ENCODE measurements at regions not wholly inside any gene's neighbourhood (a gene's known extent, or its start where the extent isn't known, plus 50 kb on each side); places are given as distances from the start of the nearest gene placed in this dataset.

GRCh38 chr13:107736731-107737130, 478.6 kb downstream of the LIG4 start:
- DNase-seq: no peak

GRCh38 chr13:107736170-107736569, 479.2 kb downstream of the LIG4 start:
- DNase-seq: no peak

GRCh38 chr13:107734891-107735625, 480.3 kb downstream of the LIG4 start:
- no peak for DNase-seq

GRCh38 chr13:107733276-107733675, 482.1 kb downstream of the LIG4 start:
- no peak for DNase-seq

GRCh38 chr13:107730813-107731212, 484.5 kb downstream of the LIG4 start:
- DNase-seq: no peak

DNA sequence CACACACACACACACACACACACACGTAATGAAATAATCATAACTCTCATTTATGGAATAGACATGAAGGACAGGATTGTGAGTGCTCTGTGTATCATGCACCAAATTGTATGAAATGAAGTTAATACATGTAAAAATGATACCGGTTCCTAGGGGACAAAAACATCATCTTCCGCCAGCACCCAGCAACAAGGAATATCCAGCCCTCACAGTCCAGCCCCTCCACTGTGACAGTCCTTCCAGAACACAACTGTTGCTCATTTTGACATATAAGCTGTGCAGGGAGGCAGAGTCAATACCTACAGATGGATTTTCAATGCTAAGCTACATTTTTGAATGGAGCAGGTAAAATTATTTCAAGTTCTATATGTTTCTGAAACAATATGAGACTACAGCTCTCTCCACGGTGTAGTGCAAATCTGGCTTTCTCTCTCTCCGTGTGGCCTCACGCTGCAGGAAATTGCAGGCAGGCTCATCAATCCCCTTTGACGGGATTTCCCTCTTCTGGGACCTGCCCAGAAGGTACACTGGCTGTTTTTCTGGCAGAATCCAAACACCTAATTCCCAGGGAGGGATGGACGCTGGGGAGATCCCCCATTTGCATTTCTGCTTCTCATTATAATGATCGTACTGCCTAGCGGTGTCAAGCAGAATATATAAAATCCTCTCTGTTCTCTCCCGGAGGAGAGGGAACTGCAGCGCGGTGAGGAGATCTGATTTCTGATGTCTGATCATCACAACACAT, 494.0 kb downstream of the LIG4 start:
- no peak for DNase-seq

DNA sequence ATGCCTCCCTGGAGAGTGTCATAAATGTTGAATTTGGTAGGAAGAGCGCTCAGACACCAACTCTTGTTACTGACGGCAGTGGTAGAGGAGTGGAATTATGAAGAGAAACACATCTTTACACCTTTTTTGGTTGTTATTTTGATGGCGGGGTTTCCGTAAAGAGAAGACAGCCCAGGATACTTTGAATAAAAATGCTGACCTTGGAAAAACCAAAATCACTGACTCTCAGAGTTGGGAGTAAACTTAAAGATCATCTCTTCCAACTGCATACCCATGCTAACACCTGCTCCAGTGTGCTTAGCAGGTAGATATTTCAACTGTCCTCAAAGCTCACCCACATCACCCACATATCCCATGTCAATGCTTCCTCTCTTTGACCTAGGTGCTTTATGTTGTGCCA, 498.6 kb downstream of the LIG4 start:
- no peak for DNase-seq

GRCh38 chr13:107716241-107716640, 499.1 kb downstream of the LIG4 start:
- DNase-seq: no peak

DNA sequence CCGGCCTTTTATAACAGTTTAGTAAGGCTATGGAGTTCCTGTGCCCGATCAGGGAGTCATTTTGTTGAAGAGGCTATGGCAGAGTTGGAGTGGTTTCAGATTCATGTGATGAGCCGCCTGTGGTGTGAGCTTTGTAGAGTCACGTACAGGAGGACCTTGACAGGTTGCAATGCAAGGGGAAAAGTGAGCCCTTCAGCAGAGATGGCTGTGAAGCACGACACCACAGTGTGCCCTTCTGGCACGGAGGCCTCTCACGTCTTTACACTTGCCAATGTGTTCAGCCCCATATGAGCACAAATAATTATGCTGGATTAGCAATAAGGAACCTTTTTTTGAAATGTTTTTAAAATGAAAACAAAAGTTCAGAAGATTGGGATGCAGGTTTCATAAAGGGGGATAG, 499.8 kb downstream of the LIG4 start:
- DNase-seq: no peak

DNA sequence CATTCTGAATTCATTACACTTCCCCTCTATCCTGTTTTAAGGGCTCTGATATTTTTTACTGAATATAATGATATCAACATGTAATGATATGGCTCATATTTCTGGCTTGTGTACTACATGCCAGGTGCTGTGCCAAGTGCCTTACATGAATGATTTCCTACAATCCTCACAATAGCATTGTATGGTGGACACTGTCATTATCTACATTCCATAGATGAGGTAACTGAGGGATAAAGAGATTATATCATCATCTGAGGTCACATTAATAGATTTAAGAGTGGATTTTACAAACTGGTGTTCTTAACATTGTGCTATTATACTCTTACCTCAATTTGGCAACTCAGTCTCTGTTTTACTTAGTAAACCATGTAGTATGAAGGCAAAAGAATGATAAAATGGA, 502.0 kb downstream of the LIG4 start:
- no peak for DNase-seq

- DNase-seq: no peak
Measured at GRCh38 chr13:107712145-107712860, 503.0 kb downstream of the LIG4 start.

DNA sequence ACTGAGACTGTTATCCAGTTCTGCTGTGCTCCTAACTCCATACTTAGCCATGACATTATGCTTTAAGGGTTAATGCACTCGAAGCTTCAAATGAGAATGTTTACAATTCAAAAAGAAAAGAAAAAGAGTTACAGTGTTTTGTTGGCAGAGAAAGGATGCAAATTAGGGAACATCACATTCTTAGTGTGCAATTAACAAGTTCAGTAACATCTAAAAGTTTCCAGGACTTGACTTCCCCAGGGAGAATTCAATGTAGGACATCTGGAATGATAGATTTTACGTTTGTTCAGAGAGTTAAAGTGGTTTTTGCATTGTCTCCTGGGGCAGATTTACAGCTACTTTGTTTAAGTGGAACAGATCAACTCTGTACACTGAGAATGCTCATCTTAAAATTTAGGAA, 525.2 kb downstream of the LIG4 start:
- no peak for DNase-seq

- DNase-seq: no peak
Measured at GRCh38 chr13:107685876-107686275, 529.5 kb downstream of the LIG4 start.

DNA sequence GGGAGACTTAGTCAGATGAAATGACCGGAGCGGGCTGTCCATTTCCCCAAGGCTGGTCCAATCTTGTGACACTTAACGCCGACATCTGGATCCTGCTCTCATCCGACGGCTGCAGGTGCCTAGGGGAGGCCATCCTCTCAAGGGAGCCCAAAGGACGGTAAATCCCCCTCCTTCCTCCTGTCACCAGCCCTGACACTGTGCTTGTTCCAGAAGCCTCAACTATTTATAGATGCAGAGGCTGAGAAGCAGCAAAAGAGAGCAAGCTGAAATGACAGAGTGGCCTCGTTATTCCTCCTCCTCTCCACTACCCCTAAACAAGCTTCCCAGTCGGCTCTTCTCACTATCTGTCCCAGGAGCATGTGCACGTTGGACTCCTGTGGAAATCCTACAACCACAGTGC, 533.7 kb downstream of the LIG4 start:
- no peak for DNase-seq

- no peak for DNase-seq
Measured at GRCh38 chr13:107680115-107680514, 535.2 kb downstream of the LIG4 start.

GRCh38 chr13:107678075-107678689, 537.2 kb downstream of the LIG4 start:
- no peak for DNase-seq

DNA sequence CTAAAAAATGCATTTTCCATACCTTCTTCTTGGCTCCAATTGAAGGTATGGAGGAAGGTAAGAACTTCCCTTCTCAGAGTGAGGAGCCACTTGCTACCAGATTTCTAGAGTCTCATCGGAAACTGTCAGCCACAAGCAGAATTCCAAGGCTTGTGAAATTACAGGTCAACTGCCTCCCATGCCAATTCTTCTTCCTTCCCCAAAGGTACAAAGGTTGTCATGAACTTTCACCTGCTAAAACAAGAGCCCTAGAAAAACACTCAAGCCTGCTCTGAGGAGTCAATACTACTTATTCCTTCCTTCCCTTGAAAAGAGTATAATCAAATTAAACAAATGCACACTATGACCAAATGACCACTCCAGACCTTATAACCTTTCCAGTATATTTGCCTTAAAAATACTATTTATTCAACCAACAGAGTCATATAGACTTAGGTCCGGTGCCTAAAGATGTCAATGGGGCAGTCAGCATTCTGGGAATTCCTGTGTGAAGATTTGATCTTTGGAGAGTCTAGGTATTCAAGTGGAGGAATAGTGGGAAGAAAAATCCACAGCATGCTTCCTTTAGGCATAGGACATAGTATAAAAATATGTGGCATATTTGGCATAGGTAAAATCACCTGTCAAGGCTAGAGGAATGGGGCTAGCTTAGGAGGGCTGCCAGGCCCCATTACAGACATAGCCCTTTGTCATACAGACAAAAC, 539.3 kb downstream of the LIG4 start:
- no peak for DNase-seq

- no peak for DNase-seq
Measured at GRCh38 chr13:107669391-107669993, 545.8 kb downstream of the LIG4 start.

DNA sequence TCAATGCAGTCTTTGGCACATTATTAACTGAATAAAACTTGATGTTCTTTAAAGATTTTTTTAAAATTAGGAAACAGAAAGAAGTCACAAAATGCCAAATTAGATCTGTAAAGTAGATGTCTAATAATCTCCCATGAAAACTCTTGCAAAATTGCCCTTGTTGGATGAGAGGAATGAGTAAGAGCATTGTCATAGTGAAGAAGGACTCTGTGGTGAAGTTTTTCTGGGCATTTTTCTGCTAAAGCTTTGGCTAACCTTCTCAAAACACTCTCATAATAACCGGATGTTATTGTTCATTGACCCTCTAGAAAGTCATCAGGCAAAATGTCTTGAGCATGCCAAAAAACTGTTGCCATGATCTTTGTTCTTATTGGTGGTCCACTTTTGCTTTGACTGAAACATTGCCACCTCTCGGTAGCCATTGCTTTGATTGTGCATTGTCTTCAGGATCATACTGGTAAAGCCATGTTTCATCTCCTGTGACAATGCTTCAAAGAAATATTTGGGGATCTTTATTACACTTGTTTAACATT, 549.3 kb downstream of the LIG4 start:
- DNase-seq: no peak

DNA sequence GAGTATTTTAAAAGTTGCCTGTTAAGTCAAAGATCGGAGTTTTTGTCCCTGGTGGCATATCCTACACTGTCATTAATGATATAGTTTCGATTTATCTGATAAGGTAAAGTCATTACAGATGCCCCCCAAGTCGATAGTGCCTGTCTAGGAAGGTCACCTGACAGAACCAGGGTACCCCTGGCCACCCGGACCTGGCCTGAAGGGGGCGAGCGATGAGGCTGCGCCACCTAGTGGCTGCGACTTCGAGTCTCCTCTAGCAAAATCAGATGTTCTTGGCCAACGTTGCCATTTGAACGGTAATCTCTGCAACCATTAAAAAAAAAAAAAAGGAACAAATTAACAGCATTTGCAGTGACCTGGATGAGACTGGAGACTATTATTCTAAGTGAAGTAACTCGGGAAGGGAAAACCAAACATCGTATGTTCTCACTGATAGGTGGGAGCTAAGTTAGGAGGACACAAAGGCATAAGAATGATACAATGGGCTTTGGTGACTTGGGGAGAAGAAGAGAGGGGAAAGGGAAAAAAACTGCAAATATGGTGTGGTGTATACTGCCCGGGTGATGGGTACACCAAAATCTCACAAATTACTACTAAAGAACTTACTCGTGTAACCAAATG, 565.1 kb downstream of the LIG4 start:
- DNase-seq: peak; percentile 14 to 34

GRCh38 chr13:107649079-107649478, 566.3 kb downstream of the LIG4 start:
- no peak for DNase-seq

- DNase-seq: no peak
Measured at GRCh38 chr13:107644136-107644535, 571.2 kb downstream of the LIG4 start.

Data from stimulated activated CD4-positive, alpha-beta T cell treated with anti-CD3 and anti-CD28 coated beads, Interleukin-2, amount 100 ng/mL, for 48 hours (primary cell).